Activated naive CD4-positive, alpha-beta T cell treated with anti-CD3 and anti-CD28 coated beads, Interleukin-2, amount 50 U/mL, for 16 hours (primary cell): ENCODE measurements at regions not wholly inside any gene's neighbourhood (a gene's known extent, or its start where the extent isn't known, plus 50 kb on each side); places are given as distances from the start of the nearest gene placed in this dataset.

Source experiments
- DNase-seq: peaks from one replicate; pipeline ENCODE4 v3.0.0-alpha.2; 2020

GRCh38 chr19:31900991-31901390 lies 444.4 kb upstream of the ZNF507 start:
- no peak for DNase-seq

- no peak for DNase-seq
These were observed 442.6 kb upstream of the ZNF507 start for GRCh38 chr19:31902821-31903220.

DNA sequence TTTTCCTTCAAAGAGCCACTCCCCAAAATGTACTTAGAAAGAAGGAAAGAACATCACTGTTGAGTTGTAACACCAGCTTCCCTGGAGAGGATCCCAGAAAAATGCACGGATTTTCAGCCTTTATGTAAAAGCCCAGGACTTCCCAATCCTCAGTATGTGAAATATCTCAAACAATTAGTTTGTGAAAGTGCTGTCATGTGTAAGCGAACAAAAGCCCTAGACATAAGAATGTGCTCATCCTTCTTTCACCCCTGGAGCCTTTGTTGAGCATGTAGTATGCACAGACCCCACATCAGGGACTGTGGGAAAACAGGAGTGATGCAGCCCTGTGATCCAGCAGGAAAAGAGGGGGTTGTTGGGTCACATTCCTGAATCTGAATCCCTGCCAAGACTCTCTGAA lies 441.4 kb upstream of the ZNF507 start:
- DNase-seq, result no peak

- no peak for DNase-seq
These were observed 439.1 kb upstream of the ZNF507 start for GRCh38 chr19:31906111-31906871.

GRCh38 chr19:31907661-31908060 lies 437.7 kb upstream of the ZNF507 start:
- no peak for DNase-seq

GRCh38 chr19:31908080-31908479 lies 437.3 kb upstream of the ZNF507 start:
- no peak for DNase-seq

DNA sequence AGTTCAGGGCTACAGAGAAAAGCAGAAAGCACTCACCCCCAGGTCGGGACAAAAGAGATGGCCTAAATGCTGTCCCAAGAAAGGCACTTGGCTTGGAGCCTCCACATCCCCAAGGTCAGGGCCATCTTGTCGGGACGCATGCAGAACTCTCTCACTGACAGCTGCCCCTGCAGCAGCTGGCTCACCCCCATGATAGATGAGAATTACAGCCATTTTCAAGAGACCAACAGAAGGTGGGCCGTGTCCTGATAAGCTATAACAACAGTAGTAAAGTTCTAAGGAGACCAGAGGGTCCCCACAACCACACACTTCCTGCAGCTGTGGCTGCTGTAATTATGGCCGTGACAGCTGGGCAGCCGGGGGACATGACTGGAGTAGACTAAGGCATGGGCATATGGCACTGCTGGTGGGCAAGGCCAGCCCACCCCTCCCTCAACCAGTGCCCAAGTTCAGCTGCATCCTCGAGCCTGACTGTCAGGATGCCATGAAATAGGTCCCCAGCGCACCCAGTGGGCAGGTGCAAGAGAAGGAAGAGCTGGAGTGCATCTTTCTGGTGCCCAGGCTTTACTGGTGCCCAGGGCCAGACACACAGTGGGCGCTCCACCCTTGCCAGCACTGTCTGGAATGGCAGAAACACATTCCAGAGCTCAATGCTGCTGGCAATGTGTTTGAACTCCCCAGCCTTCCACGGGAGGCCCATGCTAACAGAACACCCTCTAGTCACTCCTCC lies 436.7 kb upstream of the ZNF507 start:
- no peak for DNase-seq

- DNase-seq, result no peak
These were observed 435.2 kb upstream of the ZNF507 start for GRCh38 chr19:31910224-31910623.

- DNase-seq, result no peak
These were observed 433.8 kb upstream of the ZNF507 start for GRCh38 chr19:31911577-31911976.

- DNase-seq, result no peak
These were observed 432.2 kb upstream of the ZNF507 start for GRCh38 chr19:31913103-31913661.

- DNase-seq, result no peak
These were observed 415.0 kb upstream of the ZNF507 start for GRCh38 chr19:31930401-31930800.

GRCh38 chr19:31937983-31938382 lies 407.4 kb upstream of the ZNF507 start:
- DNase-seq, result no peak

- DNase-seq, result no peak
These were observed 406.7 kb upstream of the ZNF507 start for GRCh38 chr19:31938675-31939074.

DNA sequence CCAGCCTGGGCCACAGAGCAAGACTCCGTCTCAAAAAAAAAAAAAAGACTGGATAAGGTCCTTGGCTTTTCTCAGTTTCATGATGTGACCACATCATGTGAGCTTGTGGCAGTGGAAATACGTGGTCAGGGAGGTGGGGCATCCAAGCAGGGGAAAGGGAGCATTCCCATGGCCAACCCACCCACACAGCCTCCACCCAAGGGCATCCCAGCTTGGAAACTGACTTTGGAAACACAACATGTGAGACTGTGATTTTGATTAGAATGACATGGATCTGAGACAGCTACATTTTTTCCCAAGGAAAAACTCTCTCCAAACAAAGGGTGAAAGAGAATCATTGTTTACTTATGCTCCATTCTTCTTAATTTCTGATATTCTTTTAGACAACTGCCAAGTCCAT lies 405.0 kb upstream of the ZNF507 start:
- DNase-seq, result no peak

DNA sequence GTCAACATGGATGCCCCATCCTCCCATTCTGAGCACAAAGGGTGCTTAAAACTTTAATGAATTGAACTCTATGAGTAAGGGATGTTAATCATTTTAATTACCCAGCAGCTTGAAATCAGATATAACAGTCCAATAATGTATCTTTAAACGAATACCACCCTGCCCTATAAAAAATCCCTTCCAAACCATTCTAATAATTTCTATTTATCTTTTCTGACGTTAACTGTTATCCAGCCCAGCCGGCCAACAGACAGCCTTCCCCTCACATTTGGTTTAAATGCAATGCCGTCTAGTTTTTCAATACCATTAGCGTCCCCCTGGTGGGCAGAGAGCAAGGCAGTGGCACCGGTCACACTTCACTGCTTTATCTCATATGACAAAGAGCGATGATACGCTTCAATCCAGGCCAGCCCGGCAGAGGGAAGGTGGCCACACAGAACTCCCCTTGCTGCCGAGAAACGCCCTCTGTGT lies 402.2 kb upstream of the ZNF507 start:
- DNase-seq, result no peak

DNA sequence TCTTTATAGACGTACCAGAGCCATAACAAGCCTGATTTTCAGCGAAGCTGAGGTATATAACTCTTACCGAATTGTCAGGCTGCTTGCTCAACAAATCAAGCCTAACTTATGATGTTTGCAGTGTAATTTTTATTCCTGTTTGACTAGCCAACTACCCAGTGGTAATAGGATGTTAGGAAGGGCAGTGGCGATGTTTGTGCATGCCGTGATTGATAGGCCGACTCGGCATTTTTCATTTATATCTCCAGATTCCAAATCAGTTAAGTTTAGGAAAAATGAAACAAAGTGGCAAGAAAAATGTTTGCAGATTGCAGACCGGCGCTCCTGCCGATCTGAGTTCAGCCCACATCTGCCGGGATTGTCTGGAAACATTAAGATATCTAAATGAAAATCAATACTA lies 401.6 kb upstream of the ZNF507 start:
- no peak for DNase-seq

DNA sequence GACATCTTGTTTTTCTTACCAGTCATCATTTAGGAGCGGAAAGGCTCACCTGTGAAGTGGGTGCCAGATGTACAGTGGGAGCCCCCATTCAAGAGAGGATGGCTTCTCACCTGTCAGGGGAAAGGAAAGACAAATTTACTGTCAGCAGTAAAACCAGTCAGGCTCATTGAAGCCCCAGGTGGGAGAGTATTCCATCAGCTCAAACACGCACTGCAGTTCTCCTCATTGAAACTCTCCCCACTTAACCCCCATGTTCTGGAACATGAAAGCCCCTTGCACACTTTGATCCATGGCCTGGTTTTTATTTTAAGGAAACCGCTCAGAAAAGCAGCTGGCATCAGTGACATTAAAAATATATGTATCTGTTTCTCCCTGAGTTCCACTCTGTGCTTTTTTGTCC lies 401.1 kb upstream of the ZNF507 start:
- no peak for DNase-seq

DNA sequence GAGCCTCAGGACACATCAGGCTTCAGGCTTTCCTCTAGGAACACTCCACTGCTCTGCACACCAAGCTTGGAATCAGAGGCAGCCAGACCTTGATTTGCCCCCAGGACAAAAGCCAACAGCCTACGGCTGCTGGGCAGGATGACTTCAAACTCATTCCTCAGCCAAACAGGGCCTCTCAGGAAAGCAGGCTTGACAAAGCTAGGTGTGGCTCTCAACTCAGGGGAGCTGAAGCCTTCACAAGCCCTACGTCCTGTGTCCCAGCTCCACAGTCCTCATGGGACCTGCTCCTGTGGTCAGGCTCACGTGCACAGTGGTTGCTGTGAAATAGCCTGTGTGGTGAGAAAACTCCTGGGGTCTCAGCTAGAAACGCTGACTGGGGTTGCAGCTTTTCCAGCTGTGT lies 398.9 kb upstream of the ZNF507 start:
- no peak for DNase-seq

GRCh38 chr19:31947436-31948115 lies 397.8 kb upstream of the ZNF507 start:
- DNase-seq, result no peak

GRCh38 chr19:31952693-31953092 lies 392.7 kb upstream of the ZNF507 start:
- no peak for DNase-seq

- DNase-seq, result no peak
These were observed 390.3 kb upstream of the ZNF507 start for GRCh38 chr19:31955061-31955460.

DNA sequence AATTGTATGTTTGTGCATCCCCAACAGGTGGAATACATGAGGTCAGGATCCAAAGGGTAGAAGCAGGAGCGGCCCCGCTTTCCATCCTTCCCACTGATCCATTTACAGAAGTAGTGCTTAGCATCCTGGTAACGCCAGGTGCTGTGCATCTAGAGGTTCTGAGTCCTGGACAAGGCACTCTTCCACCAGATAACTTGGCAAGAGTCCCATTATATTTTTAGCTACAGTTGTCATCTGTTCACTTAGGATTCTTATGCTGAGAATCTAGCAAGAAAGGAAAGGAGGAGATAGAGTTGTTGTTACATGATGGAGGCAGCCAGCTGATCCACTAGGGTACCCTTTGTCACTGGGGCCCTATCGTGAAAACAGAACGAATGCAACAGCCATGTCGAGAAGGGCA lies 389.5 kb upstream of the ZNF507 start:
- DNase-seq, result no peak

- DNase-seq, result no peak
These were observed 388.5 kb upstream of the ZNF507 start for GRCh38 chr19:31956771-31957392.
